Neuronal stem cell (in vitro differentiated cells): ENCODE measurements at regions not wholly inside any gene's neighbourhood (a gene's known extent, or its start where the extent isn't known, plus 50 kb on each side); places are given as distances from the start of the nearest gene placed in this dataset.

Experiments
- DNase-seq: peaks from one replicate; pipeline ENCODE4 v3.0.0-alpha.2; 2013; ENCODE audit warnings: low spot score
- H2AFZ ChIP-seq: one replicate; pipeline ENCODE4 v1.6.1; 2013; ENCODE audit warnings: mild to moderate bottlenecking, low read length, inconsistent platforms
- H2AK5ac ChIP-seq: 2 replicates; pipeline ENCODE4 v1.6.1; 2013; ENCODE audit warnings: low read depth, mild to moderate bottlenecking, inconsistent platforms, low read length, moderate library complexity, mixed read lengths
- H2BK120ac ChIP-seq: 2 replicates; pipeline ENCODE4 v1.6.1; 2013; ENCODE audit warnings: low read depth, mild to moderate bottlenecking, inconsistent platforms, low read length, moderate library complexity, mixed read lengths
- H2BK12ac ChIP-seq: one replicate; pipeline ENCODE4 v1.6.1; 2013; ENCODE audit warnings: low read length, inconsistent platforms
- H2BK15ac ChIP-seq: 2 replicates; pipeline ENCODE4 v1.6.1; 2013; ENCODE audit warnings: mild to moderate bottlenecking, low read length, inconsistent platforms, mixed read lengths
- H2BK5ac ChIP-seq: one replicate; pipeline ENCODE4 v1.6.1; 2013; ENCODE audit warnings: inconsistent platforms, mild to moderate bottlenecking, low read length, moderate library complexity
- H3K14ac ChIP-seq: one replicate; pipeline ENCODE4 v1.6.1; 2013; ENCODE audit warnings: low read length, inconsistent platforms
- H3K18ac ChIP-seq: 2 replicates; pipeline ENCODE4 v1.6.1; 2013; ENCODE audit warnings: low read length, inconsistent platforms
- H3K23ac ChIP-seq: 2 replicates; pipeline ENCODE4 v1.6.1; 2013; ENCODE audit warnings: low read depth, mild to moderate bottlenecking, mixed read lengths, low read length, inconsistent platforms; ENCODE audit not compliant: poor library complexity
- H3K27ac ChIP-seq: replicated peaks from 3 replicates; pipeline ENCODE4 v1.5.1; 2013; ENCODE audit warnings: low read length, inconsistent platforms
- H3K27me3 ChIP-seq, 3 experiments: 2 replicates each; pipeline ENCODE4 v1.6.1; 2013; ENCODE audit warnings: low read length in 3 of 3, mild to moderate bottlenecking in 2 of 3, inconsistent platforms in 1 of 3, low read depth in 1 of 3, mixed read lengths in 1 of 3, moderate library complexity in 1 of 3; ENCODE audit not compliant: control insufficient read depth in 3 of 3, insufficient read depth in 3 of 3
- H3K36me3 ChIP-seq, 2 donors: replicated peaks in 1 of 2; 2 replicates each; pipeline ENCODE4 v1.6.1; 2013; ENCODE audit warnings: low read length in 2 of 2; ENCODE audit not compliant: control insufficient read depth in 2 of 2, insufficient read depth in 2 of 2
- H3K4ac ChIP-seq: 2 replicates; pipeline ENCODE4 v1.6.1; 2013; ENCODE audit warnings: inconsistent platforms, mild to moderate bottlenecking, low read length, moderate library complexity
- H3K4me1 ChIP-seq, 2 donors: 1 replicate in 1 of 2; 2 replicates in 1 of 2; pipeline ENCODE4 v1.6.1; 2013; ENCODE audit warnings: low read length in 2 of 2, low read depth in 1 of 2; ENCODE audit not compliant: control insufficient read depth in 2 of 2, insufficient read depth in 1 of 2
- H3K4me2 ChIP-seq: one replicate; pipeline ENCODE4 v1.6.1; 2013; ENCODE audit warnings: mild to moderate bottlenecking, low read length, inconsistent platforms; ENCODE audit not compliant: insufficient read depth, poor library complexity, severe bottlenecking
- H3K4me3 ChIP-seq, 2 donors: 2 replicates each; pipeline ENCODE4 v1.5.1; 2013; ENCODE audit warnings: low read length in 2 of 2, mild to moderate bottlenecking in 2 of 2, inconsistent platforms in 1 of 2, moderate library complexity in 1 of 2
- H3K79me1 ChIP-seq: one replicate; pipeline ENCODE4 v1.6.1; 2013; ENCODE audit warnings: low read depth, mild to moderate bottlenecking, inconsistent platforms, low read length, moderate library complexity
- H3K9ac ChIP-seq: one replicate; pipeline ENCODE4 v1.6.1; 2013; ENCODE audit warnings: mild to moderate bottlenecking, low read depth, low read length, inconsistent platforms; ENCODE audit not compliant: poor library complexity
- H3K9me3 ChIP-seq, 2 donors: replicated peaks in 1 of 2; 2 replicates each; pipeline versions ENCODE3 to v1.6.1; 2013; ENCODE audit warnings: low read length in 2 of 2, mild to moderate bottlenecking in 2 of 2, inconsistent platforms in 1 of 2, low read depth in 1 of 2, mixed read lengths in 1 of 2, moderate library complexity in 1 of 2; ENCODE audit not compliant: control insufficient read depth in 2 of 2, insufficient read depth in 1 of 2
- H4K8ac ChIP-seq: one replicate; pipeline ENCODE4 v1.6.1; 2013; ENCODE audit warnings: low read depth, mild to moderate bottlenecking, inconsistent platforms, low read length, moderate library complexity
- H4K91ac ChIP-seq: one replicate; pipeline ENCODE4 v1.6.1; 2013; ENCODE audit warnings: low read length, low read depth, mild to moderate bottlenecking, inconsistent platforms; ENCODE audit not compliant: poor library complexity
- WGBS, 2 donors: extraction: QIAGEN DNeasy Blood & Tissue Kit; methylation state at CpG; one replicate each; pipeline ENCODE4 v1.1.7; 2013; ENCODE audit warnings: missing lambda C conversion rate in 2 of 2, mixed read lengths in 1 of 2; ENCODE audit not compliant: insufficient read length in 2 of 2, insufficient replicate concordance in 1 of 2; ENCODE audit errors: extremely low coverage in 2 of 2; 5-methylcytosine and 5-hydroxymethylcytosine counted together

GRCh38 chr12:105552056-105552455 is 221.6 kb downstream of the C12orf75 start:
- H3K27ac ChIP-seq, result no peak overlapping the region
- no peak overlapping the region for H3K4me3 ChIP-seq
- H2AFZ ChIP-seq, result no peak overlapping the region
- H3K9ac ChIP-seq, result no peak overlapping the region
- no peak overlapping the region for H3K4ac ChIP-seq
- no peak overlapping the region for H3K4me2 ChIP-seq
- H3K18ac ChIP-seq, result no peak overlapping the region
- H2BK5ac ChIP-seq, result no peak overlapping the region
- H3K4me1 ChIP-seq, result peaks cover 6 to 7% of the 10 kb centered on the region in 2 donors
- H2BK15ac ChIP-seq, result no peak overlapping the region
- H3K14ac ChIP-seq, result no peak overlapping the region
- no peak overlapping the region for H4K8ac ChIP-seq
- H2BK120ac ChIP-seq, result no peak overlapping the region
- H3K79me1 ChIP-seq, result no peaks in the 10 kb centered on the region
- H2AK5ac ChIP-seq, result no peak overlapping the region
- no peaks in the 10 kb centered on the region for H3K36me3 ChIP-seq
- no peaks in the 10 kb centered on the region for H3K9me3 ChIP-seq
- H3K27me3 ChIP-seq, result peaks cover 0 to 3% (median 0%) of the 10 kb centered on the region in 3 experiments
- no peak for DNase-seq
- no peak overlapping the region for H2BK12ac ChIP-seq
- no peak overlapping the region for H4K91ac ChIP-seq
- H3K23ac ChIP-seq, result no peak overlapping the region

GRCh38 chr12:105554223-105554678 is 223.8 kb downstream of the C12orf75 start:
- Histone ChIP-seq H3K18ac (no peak overlapping the region), H3K4ac (no peak overlapping the region), H2AFZ (peak overlapping the region; percentile 62), H4K8ac (no peak overlapping the region), H3K9ac (no peak overlapping the region), H3K4me1 (peaks cover 6 to 7% of the 10 kb centered on the region in 2 donors), H2BK120ac (no peak overlapping the region), H3K36me3 (no peaks in the 10 kb centered on the region), H3K27ac (peak overlapping the region; percentile 68), H2BK15ac (no peak overlapping the region), H2AK5ac (no peak overlapping the region), H3K4me2 (no peak overlapping the region), H4K91ac (no peak overlapping the region), H3K9me3 (no peaks in the 10 kb centered on the region), H3K4me3 (no peak overlapping the region), H2BK12ac (no peak overlapping the region), H3K79me1 (no peaks in the 10 kb centered on the region), H3K14ac (no peak overlapping the region), H2BK5ac (no peak overlapping the region), H3K23ac (no peak overlapping the region), H3K27me3 (no peaks in the 10 kb centered on the region)
- WGBS, 2 donors, result no CpG with 5 or more reads among the region's 3 CpGs
- peak; percentile 46 for DNase-seq

GRCh38 chr12:105554856-105555255 is 224.4 kb downstream of the C12orf75 start:
- no peak overlapping the region for H2BK5ac ChIP-seq
- DNase-seq, result no peak
- no peak overlapping the region for H3K27ac ChIP-seq
- no peak overlapping the region for H3K4me3 ChIP-seq
- no peak overlapping the region for H2AK5ac ChIP-seq
- H2AFZ ChIP-seq, result no peak overlapping the region
- no peak overlapping the region for H3K4me2 ChIP-seq
- H3K9me3 ChIP-seq, result no peaks in the 10 kb centered on the region
- H4K91ac ChIP-seq, result no peak overlapping the region
- H2BK120ac ChIP-seq, result no peak overlapping the region
- no peaks in the 10 kb centered on the region for H3K27me3 ChIP-seq
- no peak overlapping the region for H3K18ac ChIP-seq
- no peak overlapping the region for H3K14ac ChIP-seq
- H3K9ac ChIP-seq, result no peak overlapping the region
- no peaks in the 10 kb centered on the region for H3K36me3 ChIP-seq
- no peaks in the 10 kb centered on the region for H3K79me1 ChIP-seq
- peaks cover 6 to 7% of the 10 kb centered on the region in 2 donors for H3K4me1 ChIP-seq
- WGBS, 2 donors, result no CpG with 5 or more reads among the region's 8 CpGs
- no peak overlapping the region for H4K8ac ChIP-seq
- no peak overlapping the region for H3K4ac ChIP-seq
- H3K23ac ChIP-seq, result no peak overlapping the region
- no peak overlapping the region for H2BK15ac ChIP-seq
- no peak overlapping the region for H2BK12ac ChIP-seq

GRCh38 chr12:105555556-105556295 is 225.2 kb downstream of the C12orf75 start:
- H3K23ac ChIP-seq, result no peak overlapping the region
- no peak overlapping the region for H3K4me2 ChIP-seq
- no peak overlapping the region for H3K9ac ChIP-seq
- no peaks in the 10 kb centered on the region for H3K27me3 ChIP-seq
- no peak overlapping the region for H3K14ac ChIP-seq
- H4K8ac ChIP-seq, result no peak overlapping the region
- H2BK15ac ChIP-seq, result peak overlapping the region; percentile 4
- no peak overlapping the region for H4K91ac ChIP-seq
- H2BK120ac ChIP-seq, result no peak overlapping the region
- H3K79me1 ChIP-seq, result no peaks in the 10 kb centered on the region
- no peak overlapping the region for H3K4ac ChIP-seq
- no peak overlapping the region for H3K4me3 ChIP-seq
- no peak overlapping the region for H2AFZ ChIP-seq
- H3K18ac ChIP-seq, result peak overlapping the region; percentile 55
- H3K36me3 ChIP-seq, result no peaks in the 10 kb centered on the region
- no peak overlapping the region for H2BK5ac ChIP-seq
- peaks cover 6 to 7% of the 10 kb centered on the region in 2 donors for H3K4me1 ChIP-seq
- H2AK5ac ChIP-seq, result peak overlapping the region; percentile 16
- WGBS, 2 donors, result no CpG with 5 or more reads among the region's 10 CpGs
- no peak overlapping the region for H2BK12ac ChIP-seq
- no peak for DNase-seq
- no peaks in the 10 kb centered on the region for H3K9me3 ChIP-seq
- no peak overlapping the region for H3K27ac ChIP-seq
